ENCODE measurements at regions not wholly inside any gene's neighbourhood (a gene's known extent, or its start where the extent isn't known, plus 50 kb on each side); places are given as distances from the start of the nearest gene placed in this dataset.

DNA sequence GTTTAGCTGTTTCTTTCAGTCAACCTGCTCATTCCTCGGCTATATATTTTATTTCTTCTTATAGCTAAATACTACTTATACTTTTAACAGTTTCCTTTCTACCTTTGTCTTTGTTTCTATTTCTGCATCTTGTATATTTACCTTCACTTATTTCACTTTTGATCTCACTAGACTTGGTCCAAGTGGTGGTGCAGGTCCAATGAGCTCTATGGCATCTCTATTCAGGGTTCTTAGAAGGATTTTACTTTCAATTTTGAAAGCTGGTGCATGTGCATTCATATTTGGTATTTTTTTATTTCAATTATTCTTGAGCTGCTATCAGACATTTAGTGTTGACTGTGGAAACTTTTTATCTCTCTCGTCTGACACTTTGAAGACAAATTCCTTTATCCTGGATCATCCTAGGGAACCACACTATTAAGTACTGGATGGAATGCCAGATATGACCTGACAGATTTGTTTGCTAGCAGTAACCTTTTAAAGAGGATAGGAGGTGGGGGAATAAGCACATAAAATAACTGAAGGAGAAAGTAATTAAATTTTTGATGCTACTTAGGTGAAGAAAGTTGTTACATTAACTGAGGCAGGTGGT lies 123.1 kb upstream of the PJA2 start:
- no peak for DNase-seq (ENCODE audit: low read depth in 2 of 2)

DNA sequence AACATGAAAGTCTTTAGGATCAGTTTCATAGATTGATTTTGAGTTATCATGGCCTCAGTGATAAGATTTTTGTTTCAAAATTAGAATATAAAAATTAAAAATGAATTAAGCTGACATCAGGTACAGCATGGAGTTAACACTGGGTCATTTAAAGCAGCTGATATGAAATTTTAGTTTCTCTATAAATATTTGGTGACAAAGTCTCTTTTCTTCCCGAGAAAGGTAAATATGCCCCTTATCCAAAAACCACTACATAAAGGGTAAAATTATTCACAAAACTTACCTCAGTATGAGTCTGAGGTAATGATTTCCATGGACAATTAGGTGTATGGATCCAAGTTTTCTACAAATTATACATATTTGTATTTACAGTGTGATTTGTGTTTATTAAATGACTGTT lies 121.5 kb upstream of the PJA2 start:
- no peak for DNase-seq (ENCODE audit: low read depth in 2 of 2)

- no peak for DNase-seq (ENCODE audit: low read depth in 2 of 2)
These were observed 120.2 kb upstream of the PJA2 start for GRCh38 chr5:109529987-109530386.

- peak in 1 of 2 donors; percentile 2 for DNase-seq (ENCODE audit: low read depth in 2 of 2)
These were observed 119.7 kb upstream of the PJA2 start for GRCh38 chr5:109529520-109529919.

- DNase-seq (ENCODE audit: low read depth in 2 of 2): no peak
These were observed 114.8 kb upstream of the PJA2 start for GRCh38 chr5:109524555-109524954.

DNA sequence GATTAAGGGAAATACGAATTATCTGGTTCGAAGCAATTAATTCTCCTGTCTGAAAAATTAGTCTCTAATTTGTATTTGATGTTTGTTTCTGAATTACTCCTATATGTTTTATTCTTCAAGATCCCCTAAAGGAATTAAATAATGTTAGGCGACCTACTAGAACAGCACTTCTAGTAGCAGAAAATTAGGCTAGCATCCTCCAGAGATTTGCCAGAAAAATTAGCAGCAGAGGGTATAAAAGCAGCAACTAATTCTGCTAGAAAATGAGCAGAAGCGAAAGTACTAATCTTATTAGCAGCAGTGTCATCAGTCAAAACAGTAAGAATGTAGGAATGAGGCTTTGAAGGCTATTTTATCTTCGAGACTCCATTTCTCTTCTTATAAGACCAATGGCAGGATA lies 114.3 kb upstream of the PJA2 start:
- DNase-seq (ENCODE audit: low read depth in 2 of 2): no peak

DNA sequence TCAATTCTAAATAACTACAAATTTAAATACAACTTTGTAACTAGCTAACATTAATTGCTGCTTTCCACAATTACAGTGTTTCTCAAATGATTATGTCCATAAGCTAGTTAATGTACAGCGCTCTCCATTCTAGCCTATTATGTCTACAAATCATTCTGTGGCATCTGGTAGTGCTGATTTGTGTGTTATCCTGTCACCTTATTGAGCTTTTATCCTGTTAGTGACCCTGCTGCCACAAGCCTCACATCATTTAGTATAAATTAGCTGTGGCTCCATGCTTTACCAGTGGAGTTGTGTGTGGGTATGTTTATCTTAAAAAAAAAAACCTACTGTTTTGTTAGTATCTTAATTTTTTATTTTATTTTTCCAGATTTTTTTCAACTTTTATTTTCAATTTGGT lies 112.6 kb upstream of the PJA2 start:
- DNase-seq (ENCODE audit: low read depth in 2 of 2): no peak

DNA sequence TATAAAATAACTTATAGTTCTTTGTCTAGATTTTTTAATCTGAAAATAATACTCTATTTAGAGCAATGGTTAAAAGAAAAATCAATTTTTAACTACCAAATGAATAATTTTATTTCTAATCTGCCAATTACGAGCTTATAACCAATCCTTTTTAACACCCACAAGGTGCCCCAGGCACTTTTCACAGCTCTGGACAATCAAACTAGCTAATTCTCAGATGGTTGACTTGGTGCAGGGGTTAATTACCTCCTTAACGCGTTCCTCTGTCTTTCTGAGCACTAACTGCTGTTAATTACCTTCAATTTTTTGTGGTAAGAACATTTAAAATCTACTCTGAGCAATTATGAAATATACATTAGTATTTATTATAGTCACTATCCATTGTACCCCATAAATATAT lies 109.6 kb upstream of the PJA2 start:
- DNase-seq (ENCODE audit: low read depth in 2 of 2): no peak

GRCh38 chr5:109516390-109516789 lies 106.6 kb upstream of the PJA2 start:
- DNase-seq (ENCODE audit: low read depth in 2 of 2): no peak

DNA sequence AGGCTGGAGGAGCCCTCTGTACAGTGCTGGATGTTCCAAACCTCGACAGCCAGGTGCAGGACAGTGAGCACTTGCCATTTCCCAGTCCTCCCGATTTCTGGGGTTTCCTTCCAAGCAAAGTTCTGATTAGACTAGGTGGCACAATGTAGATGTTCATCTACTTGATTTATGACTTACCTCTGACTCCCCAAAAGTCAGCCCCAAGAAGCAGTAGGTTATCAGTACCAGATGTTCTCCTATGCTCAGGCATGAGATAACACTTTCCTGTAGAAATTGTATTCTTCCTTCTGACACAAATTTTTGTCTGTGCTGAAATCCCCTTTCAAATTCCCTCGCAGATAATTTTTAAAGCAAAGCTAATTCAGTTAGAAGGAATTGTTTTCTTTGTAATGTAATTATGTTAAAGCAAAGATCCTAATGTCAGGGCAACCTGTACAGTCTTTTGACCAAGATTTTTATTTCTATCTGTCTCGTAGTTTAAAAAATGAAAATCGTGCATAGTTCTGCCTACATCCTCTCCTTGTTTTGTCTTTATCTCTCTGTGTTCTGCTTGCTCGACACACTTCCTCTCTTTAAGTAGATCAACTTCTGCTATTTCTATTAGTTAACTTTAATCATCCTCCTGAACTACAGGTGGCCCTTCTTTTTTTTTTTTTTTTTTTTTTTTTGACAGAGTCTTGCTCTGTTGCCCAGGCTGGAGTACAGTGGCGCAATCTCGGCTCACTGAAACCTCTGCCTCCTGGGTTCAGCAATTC lies 102.4 kb upstream of the PJA2 start:
- DNase-seq (ENCODE audit: low read depth in 2 of 2): no peak

DNA sequence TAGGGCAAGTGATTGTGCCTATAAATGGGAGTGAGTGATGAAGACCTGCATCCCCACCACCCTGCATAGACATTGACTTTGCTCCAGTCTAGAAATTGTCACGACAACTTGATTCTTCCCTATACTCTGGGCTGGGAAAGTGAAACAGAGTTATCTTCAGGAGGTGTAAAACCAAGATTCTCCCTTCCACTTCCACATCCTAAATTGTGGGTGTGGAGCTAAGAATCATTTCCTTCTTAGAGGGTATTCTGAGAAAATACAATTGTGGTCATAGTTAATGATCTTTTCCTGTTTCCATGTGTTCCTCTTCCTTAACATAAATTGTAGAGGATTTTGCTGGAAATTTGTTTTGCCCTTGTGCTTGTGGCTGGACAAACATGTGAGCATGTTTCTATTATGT lies 96.8 kb upstream of the PJA2 start:
- DNase-seq (ENCODE audit: low read depth in 2 of 2): no peak

GRCh38 chr5:109496112-109496511 lies 86.3 kb upstream of the PJA2 start:
- DNase-seq (ENCODE audit: low read depth in 2 of 2): no peak

DNA sequence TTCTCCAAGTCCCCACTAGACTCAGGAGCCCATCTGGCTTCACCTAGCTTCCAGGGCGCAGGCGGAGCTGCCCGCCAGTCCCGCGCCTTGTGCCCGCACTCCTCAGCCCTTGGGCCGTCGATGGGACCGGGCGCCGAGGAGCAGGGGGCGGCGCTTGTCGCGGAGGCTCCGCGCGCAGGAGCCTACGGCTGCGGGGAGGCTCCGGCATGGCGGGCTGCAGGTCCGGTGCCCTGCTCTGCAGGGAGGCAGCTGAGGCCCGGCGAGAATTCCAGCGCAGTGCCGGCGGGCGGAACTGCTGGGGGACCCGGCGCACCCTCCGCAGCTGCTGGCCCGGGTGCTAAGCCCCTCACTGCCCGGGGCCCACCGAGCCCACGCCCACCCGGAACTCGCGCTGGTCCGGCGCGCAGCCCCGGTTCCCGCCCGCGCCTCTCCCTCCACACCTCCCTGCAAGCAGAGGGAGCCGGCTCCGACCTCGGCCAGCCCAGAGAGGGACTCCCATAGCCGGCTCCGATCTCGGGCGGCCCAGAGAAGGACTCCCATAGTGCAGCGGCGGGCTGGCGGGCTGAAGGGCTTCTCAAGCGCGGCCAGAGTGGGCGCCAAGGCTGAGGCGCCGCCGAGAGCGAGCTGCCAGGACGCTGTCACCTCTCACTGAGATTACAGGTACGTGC lies 78.1 kb upstream of the PJA2 start:
- DNase-seq (ENCODE audit: low read depth in 2 of 2): no peak

DNA sequence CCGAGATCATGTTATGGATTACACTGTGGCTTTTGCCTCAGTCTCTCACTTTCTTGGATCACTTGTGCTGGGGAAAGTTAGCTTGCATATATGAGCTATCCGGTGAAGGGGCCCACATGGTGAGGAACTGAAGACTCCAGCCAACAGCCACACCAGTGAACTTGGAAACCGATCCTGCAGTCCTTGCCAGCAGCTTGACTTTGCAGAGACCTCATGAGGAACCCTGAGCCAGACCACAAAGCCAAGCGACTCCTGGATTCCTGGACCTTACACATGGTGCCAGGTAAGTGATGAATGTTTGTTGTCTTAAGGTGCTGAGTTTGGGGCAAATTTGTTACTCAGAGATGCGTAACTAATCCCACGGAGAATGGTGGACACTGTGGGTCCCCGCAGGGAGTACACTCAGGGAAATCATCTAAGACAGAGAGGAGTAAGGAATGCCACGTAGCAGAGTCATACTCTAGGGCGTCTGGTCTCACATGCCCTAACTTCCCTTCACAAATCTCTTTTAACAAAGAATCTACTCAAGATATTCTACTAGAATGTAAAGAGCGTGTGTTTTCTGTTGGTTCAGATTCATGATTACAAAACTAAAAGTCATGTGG lies 76.5 kb upstream of the PJA2 start:
- DNase-seq (ENCODE audit: low read depth in 2 of 2): no peak

- peak; percentile 69 to 86 for DNase-seq (ENCODE audit: low read depth in 2 of 2)
These were observed 75.3 kb upstream of the PJA2 start for GRCh38 chr5:109485030-109485429.

DNA sequence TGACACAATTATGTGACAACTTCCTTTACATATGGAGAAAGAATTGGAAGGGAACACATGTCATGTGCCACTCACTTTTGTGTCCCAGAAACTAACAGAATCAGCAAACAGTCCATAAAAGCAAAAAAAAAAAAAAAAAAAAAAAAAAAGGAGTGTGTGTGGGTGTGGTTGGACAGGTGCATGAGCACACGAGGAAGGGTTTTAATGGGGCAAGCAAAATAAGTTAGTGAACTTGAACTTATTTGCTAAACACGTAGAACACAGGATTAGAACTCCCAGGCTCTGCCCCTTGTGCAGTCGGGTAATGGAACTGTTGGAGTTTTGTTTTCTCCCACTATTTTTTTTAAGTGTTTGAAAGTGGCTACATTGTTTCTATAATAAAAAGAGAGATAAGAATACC lies 74.8 kb upstream of the PJA2 start:
- DNase-seq (ENCODE audit: low read depth in 2 of 2): no peak

DNA sequence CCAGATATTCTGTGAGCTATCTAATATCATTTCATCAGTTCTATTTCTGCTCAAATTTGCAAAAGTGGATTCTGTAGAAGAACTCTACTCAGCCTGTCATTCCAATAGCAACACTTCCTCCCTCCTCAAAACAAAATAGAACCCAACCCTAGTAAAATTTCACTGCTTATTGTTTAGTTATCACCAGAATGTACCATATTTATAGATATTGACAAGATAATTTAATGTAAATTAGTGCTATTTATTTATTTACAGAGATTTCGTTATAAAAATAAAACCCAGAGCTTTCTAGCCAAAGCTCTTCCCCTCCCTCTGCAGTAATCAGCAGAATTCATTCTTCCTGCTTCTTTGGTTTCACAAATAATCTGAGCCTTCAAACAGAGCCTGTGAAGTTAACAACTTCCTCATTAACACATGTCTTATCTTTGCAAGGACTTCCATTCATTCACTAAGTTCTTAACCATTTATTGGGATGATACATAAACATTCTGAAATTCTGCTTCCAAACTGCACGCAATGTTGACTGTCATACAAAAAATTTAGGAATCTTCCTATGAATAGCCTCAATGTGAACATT lies 73.7 kb upstream of the PJA2 start:
- no peak for DNase-seq (ENCODE audit: low read depth in 2 of 2)

- DNase-seq (ENCODE audit: low read depth in 2 of 2): no peak
These were observed 73.0 kb upstream of the PJA2 start for GRCh38 chr5:109482748-109483147.

GRCh38 chr5:109479260-109479860 lies 69.6 kb upstream of the PJA2 start:
- DNase-seq (ENCODE audit: low read depth in 2 of 2): peak; percentile 18 to 41

- no peak for DNase-seq (ENCODE audit: low read depth in 2 of 2)
These were observed 69.1 kb upstream of the PJA2 start for GRCh38 chr5:109478830-109479229.

- no peak for DNase-seq (ENCODE audit: low read depth in 2 of 2)
These were observed 66.5 kb upstream of the PJA2 start for GRCh38 chr5:109476292-109476691.
